Peyer's patch (tissue), 4 donors: ENCODE measurements at regions not wholly inside any gene's neighbourhood (a gene's known extent, or its start where the extent isn't known, plus 50 kb on each side); places are given as distances from the start of the nearest gene placed in this dataset.

Source experiments
- DNase-seq, 3 donors: peaks; one replicate each; pipeline ENCODE4 v3.0.0-alpha.2; 2017 to 2019
- H3K27ac ChIP-seq, 4 donors: fragments of 200-600 bp; sonication (generic); one replicate each; pipeline ENCODE4 v1.5.1; 2016 to 2019
- H3K27me3 ChIP-seq, 2 donors: fragments of 200-600 bp; sonication (generic); one replicate each; pipeline ENCODE4 v1.5.1; 2019
- H3K36me3 ChIP-seq, 3 donors: fragments of 200-600 bp; sonication (generic); one replicate each; pipeline ENCODE4 v1.5.1; 2016 to 2019
- H3K4me1 ChIP-seq, 4 donors: fragments of 200-600 bp; sonication (generic); one replicate each; pipeline ENCODE4 v1.5.1; 2016 to 2019
- H3K4me3 ChIP-seq, 4 donors: fragments of 200-600 bp; sonication (generic); 1 replicate in 3 of 4; 2 replicates in 1 of 4; pipeline ENCODE4 v1.5.1; 2016 to 2019; ENCODE audit warnings: mild to moderate bottlenecking in 1 of 4
- H3K9me3 ChIP-seq, 4 donors: fragments of 200-600 bp; sonication (generic); one replicate each; pipeline ENCODE4 v1.5.1; 2016 to 2019; ENCODE audit warnings: mild to moderate bottlenecking in 1 of 4
- CTCF ChIP-seq, 6 experiments: fragments of 450-650 bp in 4 of 6; fragments of 200-600 bp in 2 of 6; sonication (generic) in 1 of 6; IDR thresholded peaks; one replicate each; pipeline ENCODE4 v1.5.1; 2017 to 2019; ENCODE audit warnings: antibody characterized with exemption in 6 of 6, mild to moderate bottlenecking in 3 of 6, moderate library complexity in 1 of 6
- POLR2A ChIP-seq, 2 donors: fragments of 450-650 bp; IDR thresholded peaks; one replicate each; pipeline ENCODE4 v1.5.1; 2017; ENCODE audit warnings: antibody characterized with exemption in 2 of 2, mild to moderate bottlenecking in 2 of 2, moderate library complexity in 2 of 2

GRCh38 chr16:88303890-88304819, 78.6 kb upstream of the ZNF469 start:
- no peak for DNase-seq
- H3K27ac ChIP-seq = no peak overlapping the region

GRCh38 chr16:88305176-88305575, 77.6 kb upstream of the ZNF469 start:
- no peak for DNase-seq
- H3K27ac ChIP-seq = no peak overlapping the region

More at GRCh38 chr16:88303890-88304819, 78.6 kb upstream of the ZNF469 start:
- H3K9me3 ChIP-seq = no peaks in the 10 kb centered on the region
- no peaks in the 10 kb centered on the region for H3K27me3 ChIP-seq
- H3K4me1 ChIP-seq = peaks cover 0 to 5% (median 0%) of the 10 kb centered on the region in 4 donors
- H3K4me3 ChIP-seq = no peak overlapping the region
- TF ChIP-seq CTCF (IDR thresholded peaks at IDR 0.05) = no peak
- no peak for TF ChIP-seq POLR2A (IDR thresholded peaks at IDR 0.05)
- H3K36me3 ChIP-seq = no peaks in the 10 kb centered on the region

GRCh38 chr16:88306411-88306810, 76.3 kb upstream of the ZNF469 start:
- Histone ChIP-seq H3K27ac (no peak overlapping the region), H3K4me3 (no peak overlapping the region), H3K9me3 (no peaks in the 10 kb centered on the region), H3K36me3 (no peaks in the 10 kb centered on the region), H3K27me3 (no peaks in the 10 kb centered on the region), H3K4me1 (peaks cover 0 to 5% (median 0%) of the 10 kb centered on the region in 4 donors)
- TF ChIP-seq CTCF (IDR thresholded peaks at IDR 0.05) (no peak), POLR2A (IDR thresholded peaks at IDR 0.05) (no peak)
- DNase-seq = no peak

More at GRCh38 chr16:88305176-88305575, 77.6 kb upstream of the ZNF469 start:
- no peak overlapping the region for H3K4me3 ChIP-seq
- H3K4me1 ChIP-seq = peaks cover 0 to 5% (median 0%) of the 10 kb centered on the region in 4 donors
- no peaks in the 10 kb centered on the region for H3K27me3 ChIP-seq
- no peaks in the 10 kb centered on the region for H3K36me3 ChIP-seq
- H3K9me3 ChIP-seq = no peaks in the 10 kb centered on the region
- TF ChIP-seq CTCF (IDR thresholded peaks at IDR 0.05) (no peak), POLR2A (IDR thresholded peaks at IDR 0.05) (no peak)

GRCh38 chr16:88306860-88307545, 75.8 kb upstream of the ZNF469 start:
- no peaks in the 10 kb centered on the region for H3K27me3 ChIP-seq
- H3K4me3 ChIP-seq = no peak overlapping the region
- no peak overlapping the region for H3K27ac ChIP-seq
- DNase-seq = no peak
- H3K36me3 ChIP-seq = no peaks in the 10 kb centered on the region
- TF ChIP-seq POLR2A (IDR thresholded peaks at IDR 0.05) (no peak), CTCF (IDR thresholded peaks at IDR 0.05) (no peak)
- H3K9me3 ChIP-seq = peaks cover 0 to 4% (median 0%) of the 10 kb centered on the region in 4 donors
- H3K4me1 ChIP-seq = peaks cover 0 to 5% (median 0%) of the 10 kb centered on the region in 4 donors

GRCh38 chr16:88308441-88309173, 74.2 kb upstream of the ZNF469 start:
- TF ChIP-seq CTCF (IDR thresholded peaks at IDR 0.05) = no peak
- TF ChIP-seq POLR2A (IDR thresholded peaks at IDR 0.05) = no peak
- Histone ChIP-seq H3K36me3 (no peaks in the 10 kb centered on the region), H3K27ac (no peak overlapping the region), H3K4me3 (no peak overlapping the region), H3K27me3 (no peaks in the 10 kb centered on the region), H3K4me1 (peaks cover 0 to 5% (median 0%) of the 10 kb centered on the region in 4 donors), H3K9me3 (peaks cover 0 to 5% (median 0%) of the 10 kb centered on the region in 4 donors)
- no peak for DNase-seq
